Rectal smooth muscle tissue (tissue), 1 donor: ENCODE measurements at regions not wholly inside any gene's neighbourhood (a gene's known extent, or its start where the extent isn't known, plus 50 kb on each side); places are given as distances from the start of the nearest gene placed in this dataset.
"Not testable (repeated sequence)": the region's sequence is repeated elsewhere in the genome, so short reads cannot be mapped to it uniquely, and the experiment has no call there.

ENCODE experiments used
- H3K27ac ChIP-seq: one replicate; pipeline ENCODE4 v1.7.0; 2013; ENCODE audit warnings: low read depth, low read length, inconsistent platforms
- H3K27me3 ChIP-seq: one replicate; pipeline ENCODE4 v1.7.0; 2013; ENCODE audit warnings: low read length; ENCODE audit not compliant: control insufficient read depth, insufficient read depth
- H3K36me3 ChIP-seq: one replicate; pipeline ENCODE4 v1.7.0; 2013; ENCODE audit warnings: low read length; ENCODE audit not compliant: control insufficient read depth, insufficient read depth
- H3K4me1 ChIP-seq: one replicate; pipeline ENCODE4 v1.7.0; 2013; ENCODE audit warnings: low read length; ENCODE audit not compliant: control insufficient read depth, insufficient read depth
- H3K4me3 ChIP-seq: one replicate; pipeline ENCODE4 v1.7.0; 2013; ENCODE audit warnings: low read length
- H3K9ac ChIP-seq: one replicate; pipeline ENCODE4 v1.7.0; 2013; ENCODE audit warnings: low read length

DNA sequence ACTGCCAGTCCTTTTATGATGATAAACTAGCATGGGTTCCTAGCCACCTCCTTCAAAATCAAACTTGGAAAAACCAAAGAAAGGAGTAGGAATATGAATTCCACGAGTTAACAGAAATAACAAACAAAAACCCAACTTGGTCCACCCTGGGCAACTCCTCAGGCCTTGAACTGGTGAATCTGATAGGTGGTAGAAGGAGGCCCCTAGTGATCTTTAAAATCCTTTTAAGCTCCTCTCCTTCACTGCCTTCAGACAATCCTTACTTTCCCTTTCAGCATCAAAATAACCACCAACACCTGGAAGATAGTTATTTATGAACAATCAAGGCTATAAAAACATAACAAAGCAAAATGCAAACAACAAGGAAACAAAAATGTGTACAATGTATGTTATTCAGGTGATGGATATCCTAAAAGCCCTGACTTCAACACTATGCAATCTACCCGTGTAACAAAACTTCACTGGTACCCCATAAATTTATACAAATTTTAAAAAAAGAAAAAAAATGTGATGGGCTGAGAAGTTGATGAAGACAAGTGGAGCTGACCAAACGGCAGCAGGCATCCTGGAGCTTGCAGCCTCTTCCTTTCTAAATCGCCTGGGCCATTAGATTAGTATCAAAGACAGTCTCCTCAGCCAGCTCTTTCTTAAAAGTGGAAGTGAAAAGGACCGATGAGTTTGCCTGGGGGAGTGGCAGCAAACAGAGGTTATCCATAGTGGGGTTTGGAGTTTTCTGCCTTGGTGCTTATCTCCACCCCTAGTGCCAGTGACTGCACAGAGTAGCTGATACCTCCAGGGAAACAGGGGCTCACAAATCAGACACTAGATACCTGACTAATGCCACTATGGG, 179.6 kb downstream of the TMA16 start:
- H3K4me1 ChIP-seq, result no peaks in the 10 kb centered on the region
- H3K4me3 ChIP-seq, result no peak overlapping the region
- H3K36me3 ChIP-seq, result no peaks in the 10 kb centered on the region
- no peak overlapping the region for H3K27ac ChIP-seq
- H3K27me3 ChIP-seq, result no peaks in the 10 kb centered on the region
- no peak overlapping the region for H3K9ac ChIP-seq

DNA sequence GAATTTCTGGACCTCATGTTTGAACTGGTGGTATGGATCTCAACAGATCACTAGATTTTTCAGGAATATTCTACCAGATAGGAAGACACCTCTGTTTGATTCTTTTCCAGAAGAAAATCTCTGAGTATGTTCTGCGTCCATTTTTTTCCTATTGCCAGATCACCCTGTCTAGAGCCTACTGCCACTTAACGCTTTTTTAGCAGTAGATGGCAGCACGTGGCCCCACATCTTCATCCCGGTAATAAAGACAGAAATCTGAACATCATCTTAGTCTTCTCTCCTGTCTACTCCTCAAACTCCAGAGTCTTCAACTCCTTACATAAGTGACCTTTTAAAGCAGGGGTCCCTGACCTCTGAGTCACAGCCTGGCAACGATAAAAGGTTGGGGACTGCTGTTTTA, 184.7 kb downstream of the TMA16 start:
- Histone ChIP-seq H3K9ac (no peak overlapping the region), H3K36me3 (no peaks in the 10 kb centered on the region), H3K4me3 (no peak overlapping the region), H3K27me3 (no peaks in the 10 kb centered on the region), H3K4me1 (no peaks in the 10 kb centered on the region), H3K27ac (no peak overlapping the region)

DNA sequence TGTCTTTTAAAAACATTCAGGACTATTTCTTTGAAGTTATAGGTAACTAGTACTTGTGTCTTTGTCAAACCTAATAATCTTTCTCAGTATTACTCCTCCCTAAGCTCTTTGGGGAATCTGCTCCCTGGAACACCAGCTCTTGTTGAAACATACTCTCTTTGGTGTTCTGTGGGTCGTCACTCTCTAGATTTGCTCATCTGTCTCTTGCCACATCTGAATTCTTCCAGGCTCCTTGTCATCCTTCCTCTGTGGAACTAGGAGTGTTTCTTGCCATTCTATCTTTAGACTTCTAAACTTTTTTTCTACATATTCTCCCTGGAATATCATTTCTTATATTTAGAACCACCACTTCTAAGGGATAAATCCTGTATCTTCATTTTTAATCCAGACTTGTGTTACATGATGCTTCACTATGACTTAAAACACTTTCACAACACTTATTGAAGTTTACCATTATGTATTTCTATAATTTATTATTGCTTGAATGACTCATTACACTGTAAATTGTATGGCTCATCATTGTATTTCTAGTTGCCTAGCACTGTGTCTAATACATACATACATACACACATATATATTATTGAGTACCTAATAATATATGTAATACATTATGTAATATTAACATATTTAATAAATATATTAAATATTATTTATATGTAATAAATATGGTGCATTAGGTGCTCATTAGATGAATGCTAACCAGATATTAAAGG, 186.1 kb downstream of the TMA16 start:
- Histone ChIP-seq H3K9ac (no peak overlapping the region), H3K36me3 (no peaks in the 10 kb centered on the region), H3K27me3 (no peaks in the 10 kb centered on the region), H3K4me3 (no peak overlapping the region), H3K4me1 (no peaks in the 10 kb centered on the region), H3K27ac (no peak overlapping the region)

DNA sequence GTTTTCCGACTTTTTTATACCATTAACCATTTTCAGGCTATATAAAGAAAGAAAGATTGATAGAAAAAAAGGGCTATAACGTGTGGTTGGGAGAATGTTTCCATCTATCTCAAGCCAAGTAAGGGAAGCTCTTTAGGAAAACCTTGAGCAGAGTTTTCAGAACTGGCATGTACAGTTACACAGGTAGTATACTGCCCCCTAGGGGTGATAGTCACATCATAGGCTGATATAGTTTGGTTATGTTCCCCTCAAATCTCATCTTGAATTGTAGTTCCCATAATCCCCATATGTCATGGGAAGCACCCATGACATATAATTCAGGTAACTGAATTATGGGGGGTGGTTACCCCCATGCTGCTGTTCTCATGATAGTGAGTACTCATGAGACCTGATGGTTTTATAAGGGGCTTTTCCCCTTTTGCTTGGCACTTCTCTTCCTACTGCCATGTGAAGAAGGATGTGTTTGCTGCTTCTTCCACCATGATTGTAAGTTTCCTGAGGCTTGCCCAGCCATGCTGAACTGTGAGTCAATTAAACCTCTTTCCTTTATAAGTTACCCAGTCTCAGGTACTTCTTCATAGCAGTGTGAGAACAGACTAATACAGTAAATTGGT, 186.8 kb downstream of the TMA16 start:
- Histone ChIP-seq H3K27me3 (no peaks in the 10 kb centered on the region), H3K9ac (no peak overlapping the region), H3K4me3 (no peak overlapping the region), H3K27ac (no peak overlapping the region), H3K36me3 (no peaks in the 10 kb centered on the region), H3K4me1 (no peaks in the 10 kb centered on the region)

DNA sequence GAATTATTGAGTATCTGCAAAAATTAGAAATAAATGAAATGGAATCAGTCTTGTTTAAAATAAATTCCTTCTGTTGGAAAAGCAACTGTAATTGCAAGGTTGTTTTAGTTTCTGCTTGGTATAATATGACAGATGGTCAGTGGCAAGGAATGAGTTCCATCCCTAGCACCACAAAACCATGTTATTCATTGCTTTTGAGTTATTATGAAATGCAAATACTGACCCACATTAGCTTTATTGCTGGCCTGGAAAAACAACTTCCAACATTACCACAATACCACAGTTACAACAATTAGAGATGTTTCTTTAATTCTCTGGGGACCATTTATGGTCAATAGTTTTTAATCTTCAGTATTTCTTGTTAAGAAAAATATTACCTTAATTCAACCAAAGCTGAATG, 194.4 kb downstream of the TMA16 start:
- Histone ChIP-seq H3K36me3 (no peaks in the 10 kb centered on the region), H3K9ac (no peak overlapping the region), H3K27me3 (no peaks in the 10 kb centered on the region), H3K4me1 (no peaks in the 10 kb centered on the region), H3K4me3 (no peak overlapping the region), H3K27ac (no peak overlapping the region)

DNA sequence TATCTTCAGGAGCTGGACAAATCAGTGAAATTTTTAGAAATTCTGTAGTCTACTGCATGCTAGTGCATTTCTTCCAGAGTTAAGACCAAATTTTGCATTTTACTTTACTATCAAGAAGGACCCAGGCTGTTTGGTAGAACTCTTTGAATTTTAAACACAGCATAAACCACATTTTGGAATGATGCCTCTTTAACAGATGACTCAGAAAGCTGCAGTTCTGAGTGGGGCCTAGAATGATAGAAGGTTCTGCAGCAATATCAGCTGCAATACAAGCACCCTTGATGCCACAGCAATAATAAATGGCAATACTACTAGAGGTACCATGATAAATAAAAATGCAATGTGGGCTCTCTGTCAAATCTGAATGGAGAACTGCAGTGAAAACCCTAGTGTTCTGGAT, 198.7 kb downstream of the TMA16 start:
- Histone ChIP-seq H3K36me3 (no peaks in the 10 kb centered on the region), H3K4me1 (no peaks in the 10 kb centered on the region), H3K27ac (no peak overlapping the region), H3K27me3 (no peaks in the 10 kb centered on the region), H3K4me3 (no peak overlapping the region), H3K9ac (no peak overlapping the region)

DNA sequence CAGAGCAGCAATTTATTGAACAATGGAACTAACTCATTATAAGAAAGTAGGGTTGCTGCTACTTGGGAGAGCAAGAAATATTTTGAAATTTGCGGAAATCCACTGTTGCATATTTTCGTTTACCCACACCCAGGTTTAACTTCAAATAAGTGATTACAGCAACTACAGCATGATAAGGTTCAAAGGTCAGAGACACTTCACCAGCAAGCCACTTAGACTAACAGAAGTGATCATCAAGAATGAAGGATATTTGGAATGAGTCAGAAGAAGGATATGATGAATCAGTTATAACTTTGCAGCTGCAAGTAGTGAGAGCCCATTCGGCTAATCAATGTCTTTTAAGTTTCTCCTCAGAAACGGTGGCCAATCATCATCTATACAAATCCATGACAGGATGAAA, 199.3 kb downstream of the TMA16 start:
- Histone ChIP-seq H3K4me1 (no peaks in the 10 kb centered on the region), H3K9ac (no peak overlapping the region), H3K36me3 (no peaks in the 10 kb centered on the region), H3K4me3 (no peak overlapping the region), H3K27me3 (no peaks in the 10 kb centered on the region), H3K27ac (no peak overlapping the region)

- Histone ChIP-seq H3K9ac (no peak overlapping the region), H3K27me3 (no peaks in the 10 kb centered on the region), H3K36me3 (no peaks in the 10 kb centered on the region), H3K27ac (no peak overlapping the region), H3K4me1 (no peaks in the 10 kb centered on the region), H3K4me3 (no peak overlapping the region)
Observed at GRCh38 chr4:163694385-163694784, 199.9 kb downstream of the TMA16 start.

GRCh38 chr4:163697121-163697520, 202.6 kb downstream of the TMA16 start:
- Histone ChIP-seq H3K4me1 (no peaks in the 10 kb centered on the region), H3K9ac (no peak overlapping the region), H3K27me3 (no peaks in the 10 kb centered on the region), H3K4me3 (no peak overlapping the region), H3K27ac (no peak overlapping the region), H3K36me3 (no peaks in the 10 kb centered on the region)

GRCh38 chr4:163700383-163700782, 205.9 kb downstream of the TMA16 start:
- not testable (repeated sequence) for H3K27me3 ChIP-seq, H3K36me3 ChIP-seq, H3K4me1 ChIP-seq, H3K4me3 ChIP-seq, H3K9ac ChIP-seq, H3K27ac ChIP-seq

DNA sequence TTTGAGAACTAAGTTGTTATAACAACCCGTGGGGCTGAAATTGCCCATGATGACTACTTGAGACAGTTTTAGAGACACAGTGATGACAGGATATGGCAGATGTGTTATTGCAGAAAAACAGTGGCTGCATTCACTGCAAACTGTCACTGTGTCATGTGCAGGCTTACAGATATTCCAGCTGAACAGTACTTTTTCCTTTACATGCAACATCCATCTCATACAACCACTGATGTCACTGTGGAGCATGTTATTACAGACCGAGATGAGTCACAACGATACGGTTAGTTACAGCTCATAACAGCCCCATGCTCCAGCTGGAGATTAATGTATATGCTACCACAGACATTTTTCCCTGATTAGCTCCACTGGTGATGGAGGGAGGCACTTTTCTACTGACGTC, 207.4 kb downstream of the TMA16 start:
- H3K4me1 ChIP-seq, result no peaks in the 10 kb centered on the region
- no peak overlapping the region for H3K9ac ChIP-seq
- no peak overlapping the region for H3K27ac ChIP-seq
- H3K27me3 ChIP-seq, result no peaks in the 10 kb centered on the region
- no peak overlapping the region for H3K4me3 ChIP-seq
- H3K36me3 ChIP-seq, result no peaks in the 10 kb centered on the region

GRCh38 chr4:163702736-163703135, 208.2 kb downstream of the TMA16 start:
- Histone ChIP-seq H3K4me1 (no peaks in the 10 kb centered on the region), H3K9ac (no peak overlapping the region)

More at GRCh38 chr4:163702736-163703135, 208.2 kb downstream of the TMA16 start:
- no peak overlapping the region for H3K4me3 ChIP-seq
- H3K27ac ChIP-seq, result no peak overlapping the region
- no peaks in the 10 kb centered on the region for H3K36me3 ChIP-seq
- no peaks in the 10 kb centered on the region for H3K27me3 ChIP-seq
